Vagina (tissue), 2 donors: ENCODE measurements at regions not wholly inside any gene's neighbourhood (a gene's known extent, or its start where the extent isn't known, plus 50 kb on each side); places are given as distances from the start of the nearest gene placed in this dataset.
"Not testable (repeated sequence)": the region's sequence is repeated elsewhere in the genome, so short reads cannot be mapped to it uniquely, and the experiment has no call there.

Experiments
- CTCF ChIP-seq, 3 experiments: fragments of 450-650 bp in 2 of 3; fragments of 200-600 bp in 1 of 3; sonication (generic) in 1 of 3; IDR thresholded peaks; one replicate each; pipeline ENCODE4 v1.5.1; 2017 to 2019; ENCODE audit warnings: antibody characterized with exemption in 3 of 3, mild to moderate bottlenecking in 2 of 3, moderate library complexity in 2 of 3
- POLR2A ChIP-seq, 2 donors: fragments of 450-650 bp; IDR thresholded peaks; one replicate each; pipeline ENCODE4 v1.6.1; 2017; ENCODE audit warnings: antibody characterized with exemption in 2 of 2, mild to moderate bottlenecking in 2 of 2, moderate library complexity in 2 of 2
- POLR2AphosphoS5 ChIP-seq, 2 donors: sonication (generic); formaldehyde crosslinking; IDR thresholded peaks; one replicate each; pipeline ENCODE4 v1.9.0; 2017; ENCODE audit warnings: antibody characterized with exemption in 2 of 2, mild to moderate bottlenecking in 2 of 2, low read depth in 1 of 2; ENCODE audit not compliant: insufficient read depth in 1 of 2

- not testable (repeated sequence) for TF ChIP-seq CTCF (IDR thresholded peaks at IDR 0.05); POLR2A (IDR thresholded peaks at IDR 0.05); POLR2AphosphoS5 (IDR thresholded peaks at IDR 0.05; ENCODE audit: insufficient read depth in 1 of 2, low read depth in 1 of 2)
These were observed 177.2 kb upstream of the RPS23 start for GRCh38 chr5:82455317-82455716.
